Natural killer cell (primary cell): ENCODE measurements at regions not wholly inside any gene's neighbourhood (a gene's known extent, or its start where the extent isn't known, plus 50 kb on each side); places are given as distances from the start of the nearest gene placed in this dataset.
"Not testable (repeated sequence)": the region's sequence is repeated elsewhere in the genome, so short reads cannot be mapped to it uniquely, and the experiment has no call there.

Experiments
- ATAC-seq, 3 donors: fragments of 150-1000 bp in 2 of 3; fragments of 200-7000 bp in 1 of 3; cut with Tn5 transposase; 1 replicate in 1 of 3; 2 replicates in 2 of 3; pipeline ENCODE4 v1.10.0; 2021; ENCODE audit warnings: mild to moderate bottlenecking in 2 of 3, moderate library complexity in 2 of 3
- DNase-seq, 2 donors: peaks; one replicate each; pipeline versions ENCODE4 v3.0.0 to v3.0.0-alpha.2; 2013 to 2021; ENCODE audit warnings: mixed read lengths in 1 of 2
- H3K27ac ChIP-seq: one replicate; pipeline ENCODE4 v1.5.1; 2013; ENCODE audit warnings: mild to moderate bottlenecking, low read length
- H3K27me3 ChIP-seq: one replicate; pipeline ENCODE4 v1.6.1; 2013; ENCODE audit warnings: low read length; ENCODE audit not compliant: control insufficient read depth, insufficient read depth
- H3K36me3 ChIP-seq: one replicate; pipeline ENCODE4 v1.6.1; 2013; ENCODE audit warnings: low read length; ENCODE audit not compliant: control insufficient read depth, insufficient read depth
- H3K4me1 ChIP-seq: one replicate; pipeline ENCODE4 v1.6.1; 2013; ENCODE audit warnings: low read length; ENCODE audit not compliant: control insufficient read depth, insufficient read depth
- H3K4me3 ChIP-seq: one replicate; pipeline ENCODE4 v1.5.1; 2013; ENCODE audit warnings: low read length
- H3K9me3 ChIP-seq: one replicate; pipeline ENCODE4 v1.6.1; 2013; ENCODE audit warnings: low read length; ENCODE audit not compliant: control insufficient read depth, insufficient read depth
- H3K27ac Mint-ChIP-seq, 2 donors: one replicate each; pipeline ENCODE4 v1.8.0; 2022; ENCODE audit warnings: mild to moderate bottlenecking in 2 of 2, mixed read lengths in 2 of 2, moderate library complexity in 1 of 2
- H3K27me3 Mint-ChIP-seq, 2 donors: one replicate each; pipeline ENCODE4 v1.8.0; 2022; ENCODE audit warnings: low read depth in 2 of 2, mixed read lengths in 2 of 2
- H3K36me3 Mint-ChIP-seq: one replicate; pipeline ENCODE4 v1.8.0; 2022; ENCODE audit warnings: mixed read lengths
- H3K4me1 Mint-ChIP-seq, 2 donors: one replicate each; pipeline ENCODE4 v1.8.0; 2022; ENCODE audit warnings: mixed read lengths in 2 of 2
- H3K4me3 Mint-ChIP-seq: one replicate; pipeline ENCODE4 v1.8.0; 2022; ENCODE audit warnings: mild to moderate bottlenecking, moderate library complexity, mixed read lengths
- H3K9me3 Mint-ChIP-seq, 2 donors: one replicate each; pipeline ENCODE4 v1.8.0; 2022; ENCODE audit warnings: mixed read lengths in 2 of 2
- WGBS: methylation state at CpG from one replicate; pipeline ENCODE4 v1.1.7; 2013; ENCODE audit warnings: missing lambda C conversion rate; ENCODE audit not compliant: insufficient coverage; 5-methylcytosine and 5-hydroxymethylcytosine counted together
- intact Hi-C: fragments of 100-400 bp; cut with micrococcal nuclease; formaldehyde crosslinking; loops from one replicate; pipeline ENCODE4 v1.14.2; 2022
- TF ChIP-seq, protein P1 (sequence below): fragments of 200-600 bp; IDR thresholded peaks from one replicate; pipeline ENCODE4 v1.8.0; 2022; ENCODE audit warnings: antibody characterized with exemption

GRCh38 chr5:39658866-39659265, 234.1 kb upstream of the DAB2 start:
- no peaks in the 10 kb centered on the region for H3K4me1 ChIP-seq
- H3K36me3 ChIP-seq: no peaks in the 10 kb centered on the region
- 100% methylated on average over 1 of the region's 4 CpGs for WGBS
- peaks cover 2% of the 10 kb centered on the region for H3K27me3 ChIP-seq
- TF ChIP-seq, protein P1, sequence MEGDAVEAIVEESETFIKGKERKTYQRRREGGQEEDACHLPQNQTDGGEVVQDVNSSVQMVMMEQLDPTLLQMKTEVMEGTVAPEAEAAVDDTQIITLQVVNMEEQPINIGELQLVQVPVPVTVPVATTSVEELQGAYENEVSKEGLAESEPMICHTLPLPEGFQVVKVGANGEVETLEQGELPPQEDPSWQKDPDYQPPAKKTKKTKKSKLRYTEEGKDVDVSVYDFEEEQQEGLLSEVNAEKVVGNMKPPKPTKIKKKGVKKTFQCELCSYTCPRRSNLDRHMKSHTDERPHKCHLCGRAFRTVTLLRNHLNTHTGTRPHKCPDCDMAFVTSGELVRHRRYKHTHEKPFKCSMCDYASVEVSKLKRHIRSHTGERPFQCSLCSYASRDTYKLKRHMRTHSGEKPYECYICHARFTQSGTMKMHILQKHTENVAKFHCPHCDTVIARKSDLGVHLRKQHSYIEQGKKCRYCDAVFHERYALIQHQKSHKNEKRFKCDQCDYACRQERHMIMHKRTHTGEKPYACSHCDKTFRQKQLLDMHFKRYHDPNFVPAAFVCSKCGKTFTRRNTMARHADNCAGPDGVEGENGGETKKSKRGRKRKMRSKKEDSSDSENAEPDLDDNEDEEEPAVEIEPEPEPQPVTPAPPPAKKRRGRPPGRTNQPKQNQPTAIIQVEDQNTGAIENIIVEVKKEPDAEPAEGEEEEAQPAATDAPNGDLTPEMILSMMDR: no peak
- intact Hi-C loops: no loop called here
- no peaks in the 10 kb centered on the region for H3K9me3 ChIP-seq
- Mint-ChIP-seq H3K27ac (no peak overlapping the region), H3K36me3 (no peaks in the 10 kb centered on the region), H3K9me3 (no peaks in the 10 kb centered on the region), H3K27me3 (peaks cover 10 to 45% of the 10 kb centered on the region in 2 donors), H3K4me3 (no peak overlapping the region), H3K4me1 (peaks cover 0 to 10% of the 10 kb centered on the region in 2 donors)
- ATAC-seq (no peak), DNase-seq (no peak)
- H3K4me3 ChIP-seq: no peak overlapping the region
- H3K27ac ChIP-seq: no peak overlapping the region

GRCh38 chr5:39657943-39658342, 233.2 kb upstream of the DAB2 start:
- Histone ChIP-seq H3K4me1 (no peaks in the 10 kb centered on the region), H3K36me3 (no peaks in the 10 kb centered on the region), H3K4me3 (no peak overlapping the region), H3K27ac (no peak overlapping the region), H3K9me3 (no peaks in the 10 kb centered on the region), H3K27me3 (peaks cover 2% of the 10 kb centered on the region)
- H3K27me3 Mint-ChIP-seq: peaks cover 10 to 45% of the 10 kb centered on the region in 2 donors
- H3K27ac Mint-ChIP-seq: no peak overlapping the region
- TF ChIP-seq, protein P1: no peak
- WGBS: no CpG with 5 or more reads among the region's 1 CpG
- no peaks in the 10 kb centered on the region for H3K9me3 Mint-ChIP-seq
- DNase-seq (no peak), ATAC-seq (no peak)
- intact Hi-C loops: no loop called here
- peaks cover 0 to 10% of the 10 kb centered on the region in 2 donors for H3K4me1 Mint-ChIP-seq
- H3K4me3 Mint-ChIP-seq: no peak overlapping the region
- H3K36me3 Mint-ChIP-seq: no peaks in the 10 kb centered on the region

DNA sequence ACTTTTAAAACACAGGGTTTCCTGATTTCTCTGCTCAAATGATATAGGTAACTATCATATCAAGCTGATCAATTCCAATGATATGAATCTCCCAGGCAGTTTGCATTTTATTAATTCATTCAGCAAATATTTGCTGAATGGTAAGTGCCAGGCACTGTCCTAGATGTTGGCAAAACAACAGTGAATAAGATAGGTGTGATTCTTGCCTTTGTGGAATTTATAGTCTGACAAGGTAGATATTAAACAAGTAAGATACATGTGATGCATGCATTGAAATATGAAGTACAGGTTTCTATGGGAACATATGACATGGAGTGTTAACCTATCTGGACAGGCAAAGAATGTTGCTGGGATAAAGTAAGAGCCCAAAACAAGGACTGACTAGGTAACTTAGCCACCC, 231.8 kb upstream of the DAB2 start:
- H3K36me3 Mint-ChIP-seq: no peaks in the 10 kb centered on the region
- no peaks in the 10 kb centered on the region for H3K27me3 ChIP-seq

GRCh38 chr5:39654715-39655114, 229.9 kb upstream of the DAB2 start:
- DNase-seq: no peak
- intact Hi-C loops: no loop called here

More for the DNA sequence above, 231.8 kb upstream of the DAB2 start:
- intact Hi-C loops: no loop called here
- Mint-ChIP-seq H3K27ac (no peak overlapping the region), H3K4me1 (peaks cover 0 to 10% of the 10 kb centered on the region in 2 donors), H3K4me3 (no peak overlapping the region), H3K9me3 (no peaks in the 10 kb centered on the region), H3K27me3 (peaks cover 10 to 54% of the 10 kb centered on the region in 2 donors)
- Histone ChIP-seq H3K4me3 (no peak overlapping the region), H3K27ac (no peak overlapping the region), H3K9me3 (no peaks in the 10 kb centered on the region), H3K4me1 (no peaks in the 10 kb centered on the region), H3K36me3 (no peaks in the 10 kb centered on the region)
- no peak for ATAC-seq
- DNase-seq: no peak
- TF ChIP-seq, protein P1: no peak

DNA sequence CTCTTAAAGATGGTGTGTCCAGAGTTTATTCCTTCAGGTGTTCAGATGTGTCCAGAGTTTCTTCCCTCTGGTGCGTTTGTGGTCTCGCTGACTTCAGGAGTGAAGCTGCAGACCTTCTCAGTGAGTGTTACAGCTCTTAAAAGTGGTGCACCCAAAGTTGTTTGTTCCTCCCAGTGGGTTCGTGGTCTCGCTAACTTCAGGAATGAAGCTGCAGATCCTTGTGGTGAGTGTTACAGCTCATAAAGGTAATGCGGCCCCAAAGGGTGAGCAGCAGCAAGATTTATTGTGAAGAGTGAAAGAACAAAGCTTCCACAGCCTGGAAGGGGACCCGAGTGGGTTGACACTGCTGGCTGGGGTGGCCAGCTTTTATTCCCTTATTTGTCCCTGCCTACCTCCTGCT, 227.7 kb upstream of the DAB2 start:
- H3K27me3 ChIP-seq, H3K27ac Mint-ChIP-seq, H3K4me1 ChIP-seq, H3K36me3 ChIP-seq, H3K4me3 Mint-ChIP-seq, H3K4me3 ChIP-seq, H3K4me1 Mint-ChIP-seq, H3K9me3 ChIP-seq, H3K27ac ChIP-seq, H3K9me3 Mint-ChIP-seq, ATAC-seq, intact Hi-C loops, DNase-seq, H3K36me3 Mint-ChIP-seq: not testable (repeated sequence)
- 72% methylated on average over 6 of the region's 6 CpGs for WGBS
- H3K27me3 Mint-ChIP-seq: peaks cover 5 to 29% of the 10 kb centered on the region in 2 donors

More at GRCh38 chr5:39654715-39655114, 229.9 kb upstream of the DAB2 start:
- TF ChIP-seq, protein P1: no peak
- peaks cover 0 to 10% of the 10 kb centered on the region in 2 donors for H3K4me1 Mint-ChIP-seq
- no peaks in the 10 kb centered on the region for H3K9me3 Mint-ChIP-seq
- H3K27me3 Mint-ChIP-seq: peaks cover 5 to 43% of the 10 kb centered on the region in 2 donors
- no peak overlapping the region for H3K27ac ChIP-seq
- no peaks in the 10 kb centered on the region for H3K36me3 ChIP-seq
- H3K4me3 ChIP-seq: no peak overlapping the region
- ATAC-seq: no peak
- H3K27ac Mint-ChIP-seq: no peak overlapping the region
- no peaks in the 10 kb centered on the region for H3K9me3 ChIP-seq
- WGBS: 83% methylated on average over 4 of the region's 4 CpGs
- H3K4me3 Mint-ChIP-seq: no peak overlapping the region
- no peaks in the 10 kb centered on the region for H3K27me3 ChIP-seq
- no peaks in the 10 kb centered on the region for H3K36me3 Mint-ChIP-seq
- H3K4me1 ChIP-seq: no peaks in the 10 kb centered on the region
